ENCODE measurements at regions not wholly inside any gene's neighbourhood (a gene's known extent, or its start where the extent isn't known, plus 50 kb on each side); places are given as distances from the start of the nearest gene placed in this dataset.

DNA sequence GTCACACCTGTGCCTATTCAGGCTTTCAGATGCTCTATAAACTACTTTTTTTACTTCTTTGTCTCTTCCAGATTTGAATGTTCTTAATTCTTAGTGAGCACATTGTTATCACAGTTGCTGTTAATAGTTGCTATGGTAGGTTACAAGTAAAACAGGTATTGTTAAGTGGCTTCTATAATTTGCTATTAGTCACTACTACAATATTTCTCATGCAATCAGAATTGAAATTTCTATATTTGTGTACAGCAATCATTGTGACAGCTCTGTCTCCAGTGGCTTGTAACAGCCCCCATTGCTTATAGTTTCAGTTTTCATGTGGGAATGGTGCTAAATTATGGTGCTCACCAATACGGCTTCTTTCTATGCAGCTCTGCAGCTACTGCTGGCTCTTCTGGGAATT lies 318.4 kb upstream of the GOLIM4 start:
- POLR2A ChIA-PET = no interaction called here
- H3K9ac ChIP-seq = no peak overlapping the region
- no peaks in the 10 kb centered on the region for H3K27me3 ChIP-seq (ENCODE audit: insufficient read depth)
- no peaks in the 10 kb centered on the region for H3F3A ChIP-seq (replicated peaks; ENCODE audit: insufficient read depth)
- H3K36me3 ChIP-seq (replicated peaks in 1 of 2; ENCODE audit: control insufficient read depth in 1 of 2, insufficient read depth in 2 of 2, low read length in 1 of 2) = no peaks in the 10 kb centered on the region
- no peak overlapping the region for H3K27ac ChIP-seq (ENCODE audit: low read depth in 2 of 2, low read length in 1 of 2)
- H2AFZ ChIP-seq (ENCODE audit: low read depth) = no peak overlapping the region
- 79% methylated on average over 1 of the region's 1 CpG for WGBS (ENCODE audit: low lambda C conversion rate)
- CTCF ChIA-PET = no interaction called here
- H3K9me2 ChIP-seq = no peaks in the 10 kb centered on the region
- no peak overlapping the region for H3K4me2 ChIP-seq
- DNase-seq = no peak
- H3K9me3 ChIP-seq = no peaks in the 10 kb centered on the region
- no peak overlapping the region for H3K4me3 ChIP-seq (ENCODE audit: low read depth in 2 of 2, low read length in 1 of 2)
- H4K20me1 ChIP-seq (ENCODE audit: insufficient read depth) = no peaks in the 10 kb centered on the region
- TF ChIP-seq, protein P1, sequence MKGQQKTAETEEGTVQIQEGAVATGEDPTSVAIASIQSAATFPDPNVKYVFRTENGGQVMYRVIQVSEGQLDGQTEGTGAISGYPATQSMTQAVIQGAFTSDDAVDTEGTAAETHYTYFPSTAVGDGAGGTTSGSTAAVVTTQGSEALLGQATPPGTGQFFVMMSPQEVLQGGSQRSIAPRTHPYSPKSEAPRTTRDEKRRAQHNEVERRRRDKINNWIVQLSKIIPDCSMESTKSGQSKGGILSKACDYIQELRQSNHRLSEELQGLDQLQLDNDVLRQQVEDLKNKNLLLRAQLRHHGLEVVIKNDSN (IDR thresholded peaks at IDR 0.05; ENCODE audit: borderline replicate concordance, low read depth) = no peak
- TF ChIP-seq NRF1 (IDR thresholded peaks at IDR 0.05; ENCODE audit: low read depth, low read length) = no peak
- TF ChIP-seq RAD21 (IDR thresholded peaks at IDR 0.05; ENCODE audit: low read length) = no peak
- TF ChIP-seq SMC3 (IDR thresholded peaks at IDR 0.05; ENCODE audit: low read depth, low read length) = no peak
- no peaks in the 10 kb centered on the region for H3K4me1 ChIP-seq (ENCODE audit: control insufficient read depth in 1 of 2, insufficient read depth in 2 of 2, low read depth in 1 of 2, low read length in 1 of 2)
- no peaks in the 10 kb centered on the region for H3K79me2 ChIP-seq (ENCODE audit: insufficient read depth)

DNA sequence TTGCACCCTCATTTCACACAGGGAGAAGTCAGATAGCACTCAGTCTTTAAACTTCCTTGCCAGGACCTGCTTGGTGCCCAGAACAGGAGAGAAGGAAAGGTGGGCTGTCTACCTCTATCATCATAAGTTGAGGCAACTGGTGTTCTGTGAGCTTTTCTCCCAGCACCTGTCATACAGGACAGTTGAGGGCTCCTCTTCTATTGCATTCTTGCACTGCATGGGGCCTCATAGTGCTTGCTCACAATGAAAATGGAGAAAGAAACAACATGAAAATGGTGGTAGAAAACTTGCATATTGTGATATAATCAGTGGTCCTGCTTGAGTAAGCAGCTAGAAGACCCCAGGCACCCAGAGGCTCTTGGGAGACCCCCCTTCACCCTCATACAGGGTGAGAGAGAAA lies 311.7 kb upstream of the GOLIM4 start:
- TF ChIP-seq NRF1 (IDR thresholded peaks at IDR 0.05; ENCODE audit: low read depth, low read length) (no peak), CHD2 (IDR thresholded peaks at IDR 0.05; ENCODE audit: low read length, partially characterized antibody) (no peak), POLR2AphosphoS5 (IDR thresholded peaks at IDR 0.05; ENCODE audit: low read depth, low read length) (no peak)
- TF ChIP-seq, protein P2, sequence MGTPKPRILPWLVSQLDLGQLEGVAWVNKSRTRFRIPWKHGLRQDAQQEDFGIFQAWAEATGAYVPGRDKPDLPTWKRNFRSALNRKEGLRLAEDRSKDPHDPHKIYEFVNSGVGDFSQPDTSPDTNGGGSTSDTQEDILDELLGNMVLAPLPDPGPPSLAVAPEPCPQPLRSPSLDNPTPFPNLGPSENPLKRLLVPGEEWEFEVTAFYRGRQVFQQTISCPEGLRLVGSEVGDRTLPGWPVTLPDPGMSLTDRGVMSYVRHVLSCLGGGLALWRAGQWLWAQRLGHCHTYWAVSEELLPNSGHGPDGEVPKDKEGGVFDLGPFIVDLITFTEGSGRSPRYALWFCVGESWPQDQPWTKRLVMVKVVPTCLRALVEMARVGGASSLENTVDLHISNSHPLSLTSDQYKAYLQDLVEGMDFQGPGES (IDR thresholded peaks at IDR 0.05; ENCODE audit: low read depth, low read length) = no peak
- H3K36me3 ChIP-seq (replicated peaks in 1 of 2; ENCODE audit: control insufficient read depth in 1 of 2, insufficient read depth in 2 of 2, low read length in 1 of 2) = no peaks in the 10 kb centered on the region
- no peak overlapping the region for H3K4me3 ChIP-seq (ENCODE audit: low read depth in 2 of 2, low read length in 1 of 2)
- no peak overlapping the region for H3K9ac ChIP-seq
- no peaks in the 10 kb centered on the region for H3K9me3 ChIP-seq
- H3K27me3 ChIP-seq (ENCODE audit: insufficient read depth) = no peaks in the 10 kb centered on the region
- DNase-seq = no peak
- H3K79me2 ChIP-seq (ENCODE audit: insufficient read depth) = no peaks in the 10 kb centered on the region
- CTCF ChIA-PET = no interaction called here
- H4K20me1 ChIP-seq (ENCODE audit: insufficient read depth) = no peaks in the 10 kb centered on the region
- POLR2A ChIA-PET = no interaction called here
- no peaks in the 10 kb centered on the region for H3K9me2 ChIP-seq
- H3K4me1 ChIP-seq (ENCODE audit: control insufficient read depth in 1 of 2, insufficient read depth in 2 of 2, low read depth in 1 of 2, low read length in 1 of 2) = no peaks in the 10 kb centered on the region
- H3K27ac ChIP-seq (ENCODE audit: low read depth in 2 of 2, low read length in 1 of 2) = no peak overlapping the region
- no peaks in the 10 kb centered on the region for H3F3A ChIP-seq (replicated peaks; ENCODE audit: insufficient read depth)
- H2AFZ ChIP-seq (ENCODE audit: low read depth) = no peak overlapping the region
- no peak overlapping the region for H3K4me2 ChIP-seq

DNA sequence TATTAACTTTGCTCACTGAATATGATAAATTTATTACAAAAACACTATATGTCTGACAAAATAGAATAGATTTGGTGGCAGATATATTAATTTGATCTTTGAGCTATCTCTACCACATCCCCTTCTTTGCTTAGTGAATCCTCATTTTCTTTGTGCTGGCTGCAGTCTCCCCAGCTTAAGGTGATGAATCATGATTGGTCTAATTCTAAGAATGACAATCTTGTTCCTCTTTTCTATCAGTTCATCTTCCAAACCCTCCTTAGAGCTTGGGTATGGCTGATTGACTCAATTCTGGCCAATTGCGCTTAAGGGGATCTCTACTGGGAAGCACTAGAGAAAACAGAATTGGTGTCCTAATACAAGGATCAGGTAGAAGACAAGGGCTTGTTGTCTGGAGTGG lies 309.6 kb upstream of the GOLIM4 start:
- H3K9ac ChIP-seq = no peak overlapping the region
- no peaks in the 10 kb centered on the region for H3K36me3 ChIP-seq (replicated peaks in 1 of 2; ENCODE audit: control insufficient read depth in 1 of 2, insufficient read depth in 2 of 2, low read length in 1 of 2)
- no peaks in the 10 kb centered on the region for H3F3A ChIP-seq (replicated peaks; ENCODE audit: insufficient read depth)
- 88% methylated on average over 1 of the region's 1 CpG for WGBS (ENCODE audit: low lambda C conversion rate)
- ChIA-PET CTCF (interaction anchor here (0.9 kb wide), 2 partner anchors 31 to 194 kb away, joined by 3 to 4 read pairs; no protein-coding TSS in a partner anchor), POLR2A (no interaction called here)
- H3K4me3 ChIP-seq (ENCODE audit: low read depth in 2 of 2, low read length in 1 of 2) = no peak overlapping the region
- H2AFZ ChIP-seq (ENCODE audit: low read depth) = no peak overlapping the region
- no peak for TF ChIP-seq SIN3A (IDR thresholded peaks at IDR 0.05; ENCODE audit: borderline replicate concordance, low read depth, low read length)
- no peak for TF ChIP-seq FOXM1 (IDR thresholded peaks at IDR 0.05; ENCODE audit: low read depth)
- TF ChIP-seq, protein P1 (IDR thresholded peaks at IDR 0.05; ENCODE audit: borderline replicate concordance, low read depth) = no peak
- TF ChIP-seq EP300 (IDR thresholded peaks at IDR 0.05; ENCODE audit: borderline replicate concordance in 1 of 2, low read depth in 1 of 2, low read length in 1 of 2) = no peak
- no peak for TF ChIP-seq JUND (IDR thresholded peaks at IDR 0.05)
- TF ChIP-seq MEF2A (IDR thresholded peaks at IDR 0.05; ENCODE audit: borderline replicate concordance, low read depth) = no peak
- TF ChIP-seq RAD21 (IDR thresholded peaks at IDR 0.05; ENCODE audit: low read length) = no peak
- TF ChIP-seq NRF1 (IDR thresholded peaks at IDR 0.05; ENCODE audit: low read depth, low read length) = no peak
- TF ChIP-seq, protein P3, sequence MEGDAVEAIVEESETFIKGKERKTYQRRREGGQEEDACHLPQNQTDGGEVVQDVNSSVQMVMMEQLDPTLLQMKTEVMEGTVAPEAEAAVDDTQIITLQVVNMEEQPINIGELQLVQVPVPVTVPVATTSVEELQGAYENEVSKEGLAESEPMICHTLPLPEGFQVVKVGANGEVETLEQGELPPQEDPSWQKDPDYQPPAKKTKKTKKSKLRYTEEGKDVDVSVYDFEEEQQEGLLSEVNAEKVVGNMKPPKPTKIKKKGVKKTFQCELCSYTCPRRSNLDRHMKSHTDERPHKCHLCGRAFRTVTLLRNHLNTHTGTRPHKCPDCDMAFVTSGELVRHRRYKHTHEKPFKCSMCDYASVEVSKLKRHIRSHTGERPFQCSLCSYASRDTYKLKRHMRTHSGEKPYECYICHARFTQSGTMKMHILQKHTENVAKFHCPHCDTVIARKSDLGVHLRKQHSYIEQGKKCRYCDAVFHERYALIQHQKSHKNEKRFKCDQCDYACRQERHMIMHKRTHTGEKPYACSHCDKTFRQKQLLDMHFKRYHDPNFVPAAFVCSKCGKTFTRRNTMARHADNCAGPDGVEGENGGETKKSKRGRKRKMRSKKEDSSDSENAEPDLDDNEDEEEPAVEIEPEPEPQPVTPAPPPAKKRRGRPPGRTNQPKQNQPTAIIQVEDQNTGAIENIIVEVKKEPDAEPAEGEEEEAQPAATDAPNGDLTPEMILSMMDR (IDR thresholded peaks at IDR 0.05) = no peak
- no peak for TF ChIP-seq GABPA (IDR thresholded peaks at IDR 0.05; ENCODE audit: low read depth)
- TF ChIP-seq, protein P4, sequence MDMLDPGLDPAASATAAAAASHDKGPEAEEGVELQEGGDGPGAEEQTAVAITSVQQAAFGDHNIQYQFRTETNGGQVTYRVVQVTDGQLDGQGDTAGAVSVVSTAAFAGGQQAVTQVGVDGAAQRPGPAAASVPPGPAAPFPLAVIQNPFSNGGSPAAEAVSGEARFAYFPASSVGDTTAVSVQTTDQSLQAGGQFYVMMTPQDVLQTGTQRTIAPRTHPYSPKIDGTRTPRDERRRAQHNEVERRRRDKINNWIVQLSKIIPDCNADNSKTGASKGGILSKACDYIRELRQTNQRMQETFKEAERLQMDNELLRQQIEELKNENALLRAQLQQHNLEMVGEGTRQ (IDR thresholded peaks at IDR 0.05; ENCODE audit: borderline replicate concordance, low read depth, low read length) = no peak
- TF ChIP-seq, protein P2 (IDR thresholded peaks at IDR 0.05; ENCODE audit: low read depth, low read length) = no peak
- H3K9me3 ChIP-seq = no peaks in the 10 kb centered on the region
- H3K9me2 ChIP-seq = no peaks in the 10 kb centered on the region
- H3K4me1 ChIP-seq (ENCODE audit: control insufficient read depth in 1 of 2, insufficient read depth in 2 of 2, low read depth in 1 of 2, low read length in 1 of 2) = no peaks in the 10 kb centered on the region
- H3K4me2 ChIP-seq = no peak overlapping the region
- no peak overlapping the region for H3K27ac ChIP-seq (ENCODE audit: low read depth in 2 of 2, low read length in 1 of 2)
- DNase-seq = no peak
- H4K20me1 ChIP-seq (ENCODE audit: insufficient read depth) = no peaks in the 10 kb centered on the region
- no peaks in the 10 kb centered on the region for H3K79me2 ChIP-seq (ENCODE audit: insufficient read depth)
- no peaks in the 10 kb centered on the region for H3K27me3 ChIP-seq (ENCODE audit: insufficient read depth)

Measured in SK-N-SH (cell line).